MCF 10A (cell line): ENCODE measurements at regions not wholly inside any gene's neighbourhood (a gene's known extent, or its start where the extent isn't known, plus 50 kb on each side); places are given as distances from the start of the nearest gene placed in this dataset.

Experiments
- BruUV-seq: library from RNA; stranded (reverse); fragments of 400-500 nt; replicated peaks from 2 replicates; lab custom pipeline; 2021; lab: Mats Ljungman, UMichigan
- CTCF ChIA-PET: fragments of 300-600 bp; sonication (Branson Sonifier 250); formaldehyde crosslinking; extraction: SDS; loops from one replicate; lab custom pipeline; 2021; ENCODE audit warnings: antibody characterized with exemption, inconsistent platforms; lab: Yijun Ruan, JAX
- POLR2A ChIA-PET: fragments of 300-600, 350-650 bp; sonication (Branson Sonifier 250); formaldehyde crosslinking; extraction: SDS; loops from one replicate; lab custom pipeline; 2020; ENCODE audit warnings: antibody characterized with exemption, inconsistent platforms; lab: Yijun Ruan, JAX
- DNase-seq: peaks from one replicate; pipeline ENCODE4 v3.0.0-alpha.2; 2018; ENCODE audit not compliant: unreplicated experiment
- H3K27ac Mint-ChIP-seq: one replicate; pipeline ENCODE4 v1.8.0; 2022; ENCODE audit warnings: mild to moderate bottlenecking, low read depth, mixed read lengths; ENCODE audit not compliant: unreplicated experiment
- H3K27me3 Mint-ChIP-seq: one replicate; pipeline ENCODE4 v1.8.0; 2022; ENCODE audit warnings: mixed read lengths; ENCODE audit not compliant: insufficient read depth, unreplicated experiment
- H3K36me3 Mint-ChIP-seq: one replicate; pipeline ENCODE4 v1.8.0; 2022; ENCODE audit warnings: mild to moderate bottlenecking, moderate library complexity, mixed read lengths; ENCODE audit not compliant: insufficient read depth, unreplicated experiment
- H3K4me1 Mint-ChIP-seq: one replicate; pipeline ENCODE4 v1.8.0; 2022; ENCODE audit warnings: mixed read lengths; ENCODE audit not compliant: insufficient read depth, unreplicated experiment
- H3K4me3 Mint-ChIP-seq: one replicate; pipeline ENCODE4 v1.8.0; 2022; ENCODE audit warnings: mild to moderate bottlenecking, moderate library complexity, mixed read lengths; ENCODE audit not compliant: unreplicated experiment
- H3K9me3 Mint-ChIP-seq: one replicate; pipeline ENCODE4 v1.8.0; 2022; ENCODE audit warnings: mixed read lengths; ENCODE audit not compliant: unreplicated experiment
- CTCF ChIP-seq: fragments of 200-600 bp; IDR thresholded peaks from one replicate; pipeline ENCODE4 v1.8.0; 2022; ENCODE audit warnings: antibody characterized with exemption, mild to moderate bottlenecking; ENCODE audit not compliant: unreplicated experiment
- intact Hi-C: fragments of 100-400 bp; cut with micrococcal nuclease; formaldehyde crosslinking; loops from 2 replicates; pipeline ENCODE4 v1.14.1; 2022

- Mint-ChIP-seq H3K27me3 (peaks cover 3% of the 10 kb centered on the region), H3K27ac (no peak overlapping the region), H3K4me3 (no peak overlapping the region), H3K9me3 (no peaks in the 10 kb centered on the region), H3K4me1 (peaks cover 25% of the 10 kb centered on the region), H3K36me3 (no peaks in the 10 kb centered on the region)
- POLR2A ChIA-PET = interaction anchor here (0.5 to 0.7 kb wide), 2 partner anchors 9 to 10 kb away, joined by 3 read pairs; no protein-coding TSS in a partner anchor
- intact Hi-C loops = no loop called here
- no TSS peak for BruUV-seq
- CTCF ChIA-PET = no interaction called here
- TF ChIP-seq CTCF = no peak
- no peak for DNase-seq
Observed at GRCh38 chr9:95796029-95796428, 79.5 kb upstream of the ERCC6L2 start.

GRCh38 chr9:95793924-95794828 lies 81.3 kb upstream of the ERCC6L2 start:
- no peak overlapping the region for H3K4me3 Mint-ChIP-seq
- peaks cover 25% of the 10 kb centered on the region for H3K4me1 Mint-ChIP-seq
- intact Hi-C loops = no loop called here
- no peak overlapping the region for H3K27ac Mint-ChIP-seq
- ChIA-PET CTCF (interaction anchor here (0.5 to 0.7 kb wide), 3 partner anchors 13 to 1483 kb away, joined by 3 to 4 read pairs (median 3); no protein-coding TSS in a partner anchor), POLR2A (interaction anchor here (0.7 to 1.6 kb wide), 5 partner anchors 10 to 61 kb away, joined by 3 to 6 read pairs (median 4); no protein-coding TSS in a partner anchor)
- no TSS peak for BruUV-seq
- DNase-seq = peak; percentile 93
- no peaks in the 10 kb centered on the region for H3K36me3 Mint-ChIP-seq
- no peak for TF ChIP-seq CTCF
- H3K9me3 Mint-ChIP-seq = no peaks in the 10 kb centered on the region
- peaks cover 10% of the 10 kb centered on the region for H3K27me3 Mint-ChIP-seq

GRCh38 chr9:95791695-95792094 lies 83.8 kb upstream of the ERCC6L2 start:
- Mint-ChIP-seq H3K27me3 (peaks cover 14% of the 10 kb centered on the region), H3K4me3 (no peak overlapping the region), H3K36me3 (no peaks in the 10 kb centered on the region), H3K4me1 (peaks cover 25% of the 10 kb centered on the region), H3K27ac (no peak overlapping the region), H3K9me3 (no peaks in the 10 kb centered on the region)
- BruUV-seq = no TSS peak
- no peak for TF ChIP-seq CTCF
- ChIA-PET POLR2A (interaction anchor here (0.6 to 1.0 kb wide), 2 partner anchors 29 to 517 kb away, joined by 3 to 4 read pairs; no protein-coding TSS in a partner anchor), CTCF (interaction anchor here (0.7 to 0.9 kb wide), 2 partner anchors 13 to 615 kb away, joined by 3 read pairs; no protein-coding TSS in a partner anchor)
- intact Hi-C loops = no loop called here
- no peak for DNase-seq

- BruUV-seq = no TSS peak
- no peak for TF ChIP-seq CTCF
- CTCF ChIA-PET = interaction anchor here (0.7 to 0.9 kb wide), 2 partner anchors 14 to 615 kb away, joined by 3 read pairs; no protein-coding TSS in a partner anchor
- POLR2A ChIA-PET = interaction anchor here (1.0 kb wide), 1 partner anchor 29 kb away, joined by 3 read pairs; no protein-coding TSS in a partner anchor
- no peaks in the 10 kb centered on the region for H3K36me3 Mint-ChIP-seq
- intact Hi-C loops = no loop called here
- H3K9me3 Mint-ChIP-seq = no peaks in the 10 kb centered on the region
- peaks cover 14% of the 10 kb centered on the region for H3K27me3 Mint-ChIP-seq
- peaks cover 25% of the 10 kb centered on the region for H3K4me1 Mint-ChIP-seq
- DNase-seq = no peak
- no peak overlapping the region for H3K4me3 Mint-ChIP-seq
- no peak overlapping the region for H3K27ac Mint-ChIP-seq
Observed at GRCh38 chr9:95791286-95791685, 84.2 kb upstream of the ERCC6L2 start.
